ENCODE measurements at regions not wholly inside any gene's neighbourhood (a gene's known extent, or its start where the extent isn't known, plus 50 kb on each side); places are given as distances from the start of the nearest gene placed in this dataset.

DNA sequence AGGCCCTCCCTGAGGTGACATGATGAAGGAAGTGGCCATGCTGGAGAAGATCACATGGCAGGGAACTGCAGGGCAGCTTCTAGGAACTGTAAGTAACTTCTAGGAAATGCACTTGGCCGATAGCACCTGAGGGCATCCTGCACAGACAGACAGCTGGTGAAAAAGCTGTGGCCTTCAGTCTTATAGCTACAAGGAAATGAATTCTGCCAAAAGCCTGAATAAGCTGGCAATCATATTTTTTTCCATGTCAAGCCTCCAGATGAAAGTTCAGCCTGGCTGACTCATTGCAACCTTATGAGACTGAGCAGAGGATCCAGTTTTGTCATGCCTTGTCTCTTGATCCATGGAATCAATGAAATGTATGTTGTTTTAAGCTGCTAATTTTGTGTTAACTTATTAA lies 91.1 kb upstream of the CACNA2D1 start:
- no peak overlapping the region for H3K27ac ChIP-seq (ENCODE audit: low read length)
- intact Hi-C loops (cut with micrococcal nuclease): no loop called here
- no peaks in the 10 kb centered on the region for H3F3A ChIP-seq (ENCODE audit: low read length, unreplicated experiment)
- no peaks in the 10 kb centered on the region for H3K9me3 ChIP-seq (ENCODE audit: low read length)
- DNase-seq (peak; percentile 74), ATAC-seq (peak; percentile 79)
- no peaks in the 10 kb centered on the region for H3K79me2 ChIP-seq (ENCODE audit: low read length)
- peaks cover 5% of the 10 kb centered on the region; the same call in 1 of the 2 replicates for H3K27me3 ChIP-seq (ENCODE audit: low read length)
- H3K9ac ChIP-seq (ENCODE audit: low read length): no peak overlapping the region
- no peaks in the 10 kb centered on the region for H3K9me2 ChIP-seq (replicated peaks; ENCODE audit: low read length)
- TF ChIP-seq EZH2phosphoT487 (IDR thresholded peaks at IDR 0.05; ENCODE audit: borderline replicate concordance, low read length) (no peak), EZH2 (IDR thresholded peaks at IDR 0.05; ENCODE audit: low read length, unreplicated experiment) (no peak)
- TF ChIP-seq, protein P1, sequence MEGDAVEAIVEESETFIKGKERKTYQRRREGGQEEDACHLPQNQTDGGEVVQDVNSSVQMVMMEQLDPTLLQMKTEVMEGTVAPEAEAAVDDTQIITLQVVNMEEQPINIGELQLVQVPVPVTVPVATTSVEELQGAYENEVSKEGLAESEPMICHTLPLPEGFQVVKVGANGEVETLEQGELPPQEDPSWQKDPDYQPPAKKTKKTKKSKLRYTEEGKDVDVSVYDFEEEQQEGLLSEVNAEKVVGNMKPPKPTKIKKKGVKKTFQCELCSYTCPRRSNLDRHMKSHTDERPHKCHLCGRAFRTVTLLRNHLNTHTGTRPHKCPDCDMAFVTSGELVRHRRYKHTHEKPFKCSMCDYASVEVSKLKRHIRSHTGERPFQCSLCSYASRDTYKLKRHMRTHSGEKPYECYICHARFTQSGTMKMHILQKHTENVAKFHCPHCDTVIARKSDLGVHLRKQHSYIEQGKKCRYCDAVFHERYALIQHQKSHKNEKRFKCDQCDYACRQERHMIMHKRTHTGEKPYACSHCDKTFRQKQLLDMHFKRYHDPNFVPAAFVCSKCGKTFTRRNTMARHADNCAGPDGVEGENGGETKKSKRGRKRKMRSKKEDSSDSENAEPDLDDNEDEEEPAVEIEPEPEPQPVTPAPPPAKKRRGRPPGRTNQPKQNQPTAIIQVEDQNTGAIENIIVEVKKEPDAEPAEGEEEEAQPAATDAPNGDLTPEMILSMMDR (conservative IDR thresholded peaks at IDR 0.05; ENCODE audit: low read depth, low read length): no peak
- no peaks in the 10 kb centered on the region for H4K20me1 ChIP-seq (ENCODE audit: low read length)
- CTCF ChIA-PET: no interaction called here
- no peak overlapping the region for H3K4me3 ChIP-seq (ENCODE audit: low read length)
- no TSS peak for BruUV-seq (replicated peaks)
- no peak overlapping the region for H2AFZ ChIP-seq (ENCODE audit: low read length)
- POLR2A ChIA-PET (ENCODE audit: unreplicated experiment): interaction anchor here (0.6 kb wide), 1 partner anchor 225 kb away, joined by 3 read pairs; no protein-coding TSS in a partner anchor
- H3K36me3 ChIP-seq (ENCODE audit: low read depth, low read length): no peaks in the 10 kb centered on the region
- H3K4me1 ChIP-seq (ENCODE audit: insufficient read depth, low read length): no peaks in the 10 kb centered on the region
- no peak overlapping the region for H3K4me2 ChIP-seq (ENCODE audit: low read length)

- Histone ChIP-seq H3K4me2 (ENCODE audit: low read length) (no peak overlapping the region), H2AFZ (ENCODE audit: low read length) (no peak overlapping the region), H3F3A (ENCODE audit: low read length, unreplicated experiment) (no peaks in the 10 kb centered on the region), H3K4me3 (ENCODE audit: low read length) (no peak overlapping the region), H3K9ac (ENCODE audit: low read length) (no peak overlapping the region), H3K27ac (ENCODE audit: low read length) (no peak overlapping the region), H3K9me2 (replicated peaks; ENCODE audit: low read length) (no peaks in the 10 kb centered on the region), H4K20me1 (ENCODE audit: low read length) (no peaks in the 10 kb centered on the region), H3K9me3 (ENCODE audit: low read length) (no peaks in the 10 kb centered on the region), H3K79me2 (ENCODE audit: low read length) (no peaks in the 10 kb centered on the region), H3K36me3 (ENCODE audit: low read depth, low read length) (no peaks in the 10 kb centered on the region), H3K27me3 (ENCODE audit: low read length) (no peaks in the 10 kb centered on the region), H3K4me1 (ENCODE audit: insufficient read depth, low read length) (no peaks in the 10 kb centered on the region; the same call in 1 of the 2 replicates)
- BruUV-seq (replicated peaks): no TSS peak
- intact Hi-C loops (cut with micrococcal nuclease): no loop called here
- CTCF ChIA-PET: no interaction called here
- POLR2A ChIA-PET (ENCODE audit: unreplicated experiment): no interaction called here
- TF ChIP-seq, protein P1 (conservative IDR thresholded peaks at IDR 0.05; ENCODE audit: low read depth, low read length): no peak
- TF ChIP-seq EZH2 (IDR thresholded peaks at IDR 0.05; ENCODE audit: low read length, unreplicated experiment) (no peak), EZH2phosphoT487 (IDR thresholded peaks at IDR 0.05; ENCODE audit: borderline replicate concordance, low read length) (no peak)
- ATAC-seq (no peak), DNase-seq (no peak)
Observed at GRCh38 chr7:82530361-82530760, 86.8 kb upstream of the CACNA2D1 start.

DNA sequence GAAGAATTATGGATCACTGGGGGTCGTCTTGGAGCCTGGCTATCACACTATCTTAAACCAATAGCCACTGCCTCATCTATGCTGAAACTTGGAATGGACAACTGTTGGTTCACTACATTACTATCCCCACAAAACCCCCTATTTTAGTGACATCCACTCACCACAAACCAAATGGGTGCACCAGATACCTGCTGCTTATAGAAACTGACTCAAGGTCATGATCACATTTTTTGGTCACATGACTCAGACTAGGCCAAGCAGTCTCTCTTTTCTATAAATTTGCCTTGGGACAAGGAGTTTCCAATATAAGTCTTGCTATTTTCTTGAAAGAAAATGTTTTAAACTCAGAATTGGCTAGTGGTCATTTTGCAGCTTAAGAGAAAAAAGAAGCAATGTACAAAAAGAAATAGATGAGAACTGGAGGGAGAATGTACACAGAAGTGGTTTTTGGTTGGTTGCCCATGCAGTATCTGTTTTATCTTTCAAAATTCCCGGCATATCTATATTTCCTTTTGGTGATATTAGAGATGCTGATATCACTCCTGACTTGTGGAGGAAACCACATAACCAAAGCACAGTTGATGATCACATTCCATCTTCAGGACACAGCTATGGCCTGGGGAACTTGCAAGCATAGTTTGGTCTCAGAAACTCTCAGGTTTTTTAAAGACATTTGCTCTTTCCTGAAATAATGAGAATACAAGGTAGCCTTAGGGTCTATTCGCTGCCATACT lies 85.2 kb upstream of the CACNA2D1 start:
- ATAC-seq: no peak
- H3K4me2 ChIP-seq (ENCODE audit: low read length): no peak overlapping the region

More for the DNA sequence above, 85.2 kb upstream of the CACNA2D1 start:
- Histone ChIP-seq H3K4me3 (ENCODE audit: low read length) (no peak overlapping the region), H3F3A (ENCODE audit: low read length, unreplicated experiment) (no peaks in the 10 kb centered on the region), H3K79me2 (ENCODE audit: low read length) (no peaks in the 10 kb centered on the region), H3K27me3 (ENCODE audit: low read length) (no peaks in the 10 kb centered on the region), H3K9ac (ENCODE audit: low read length) (no peak overlapping the region), H3K27ac (ENCODE audit: low read length) (no peak overlapping the region), H3K9me2 (replicated peaks; ENCODE audit: low read length) (no peaks in the 10 kb centered on the region), H3K36me3 (ENCODE audit: low read depth, low read length) (no peaks in the 10 kb centered on the region), H2AFZ (ENCODE audit: low read length) (no peak overlapping the region), H3K4me1 (ENCODE audit: insufficient read depth, low read length) (no peaks in the 10 kb centered on the region; the same call in 1 of the 2 replicates), H4K20me1 (ENCODE audit: low read length) (no peaks in the 10 kb centered on the region), H3K9me3 (ENCODE audit: low read length) (no peaks in the 10 kb centered on the region)
- TF ChIP-seq, protein P1 (conservative IDR thresholded peaks at IDR 0.05; ENCODE audit: low read depth, low read length): no peak
- TF ChIP-seq EZH2phosphoT487 (IDR thresholded peaks at IDR 0.05; ENCODE audit: borderline replicate concordance, low read length) (no peak), EZH2 (IDR thresholded peaks at IDR 0.05; ENCODE audit: low read length, unreplicated experiment) (no peak)
- DNase-seq: no peak
- ChIA-PET CTCF (no interaction called here), POLR2A (ENCODE audit: unreplicated experiment) (no interaction called here)
- BruUV-seq (replicated peaks): no TSS peak
- intact Hi-C loops (cut with micrococcal nuclease): no loop called here

Data from PC-3 (cell line).